OCI-LY7 (cell line): ENCODE measurements at regions not wholly inside any gene's neighbourhood (a gene's known extent, or its start where the extent isn't known, plus 50 kb on each side); places are given as distances from the start of the nearest gene placed in this dataset.

Experiments
- CTCF ChIP-seq: fragments of 200-600 bp; sonication (generic); conservative IDR thresholded peaks from 2 replicates; pipeline ENCODE4 v1.5.1; 2014; ENCODE audit warnings: mild to moderate bottlenecking, antibody characterized with exemption, low read length, moderate library complexity, mixed read lengths
- EZH2phosphoT487 ChIP-seq: fragments of 200-600 bp; sonication (generic); IDR thresholded peaks from 2 replicates; pipeline ENCODE4 v1.6.1; 2018; ENCODE audit warnings: low read depth, borderline replicate concordance, mild to moderate bottlenecking, mixed run types, antibody characterized with exemption, low read length, moderate library complexity, mixed read lengths

- TF ChIP-seq CTCF, result no peak
- no peak for TF ChIP-seq EZH2phosphoT487
These were observed 458.7 kb upstream of the GCFC2 start for GRCh38 chr2:76169276-76170008.
